GM12878 (cell line): ENCODE measurements at regions not wholly inside any gene's neighbourhood (a gene's known extent, or its start where the extent isn't known, plus 50 kb on each side); places are given as distances from the start of the nearest gene placed in this dataset.

Experiments used
- BCL3 ChIP-seq: IDR thresholded peaks from 2 replicates; pipeline ENCODE4 v1.6.1; 2011; ENCODE audit warnings: borderline replicate concordance, low read depth, mild to moderate bottlenecking, moderate library complexity, low read length; ENCODE audit not compliant: insufficient read depth, poor library complexity, severe bottlenecking
- EZH2 ChIP-seq: IDR thresholded peaks from 2 replicates; pipeline ENCODE4 v1.6.1; 2012; ENCODE audit warnings: low read depth, mild to moderate bottlenecking, control low read depth, inconsistent platforms, low read length, borderline replicate concordance; ENCODE audit not compliant: control insufficient read depth
- HDAC6 ChIP-seq: fragments of 200-600 bp; sonication (generic); IDR thresholded peaks from one replicate; pipeline ENCODE4 v1.8.0; 2017; ENCODE audit warnings: antibody characterized with exemption; ENCODE audit not compliant: unreplicated experiment
- TAF1 ChIP-seq: IDR thresholded peaks from 2 replicates; pipeline ENCODE4 v1.6.1; 2011; ENCODE audit warnings: mild to moderate bottlenecking, low read depth, low read length, borderline replicate concordance
- YY1 ChIP-seq: IDR thresholded peaks from 2 replicates; pipeline ENCODE4 v1.6.1; 2011; ENCODE audit warnings: low read depth, mild to moderate bottlenecking, low read length
- ZZZ3 ChIP-seq: IDR thresholded peaks from 2 replicates; pipeline ENCODE4 v1.6.1; 2011; ENCODE audit warnings: low read depth; ENCODE audit not compliant: control insufficient read depth, insufficient read length
- TF ChIP-seq, protein P1 (sequence below), 3 experiments: IDR thresholded peaks in 2 of 3; conservative IDR thresholded peaks in 1 of 3; 2 replicates each; pipeline ENCODE4 v1.5.1; 2011; ENCODE audit warnings: low read depth in 3 of 3, low read length in 3 of 3, mild to moderate bottlenecking in 3 of 3, control low read depth in 2 of 3, moderate library complexity in 2 of 3, inconsistent platforms in 1 of 3, mixed read lengths in 1 of 3; ENCODE audit not compliant: control insufficient read depth in 2 of 3, insufficient read depth in 1 of 3; ENCODE audit errors: extremely low read depth in 1 of 3
- TF ChIP-seq, protein P2 (sequence below): IDR thresholded peaks from 2 replicates; pipeline ENCODE4 v1.6.1; 2011; ENCODE audit warnings: low read depth, mild to moderate bottlenecking, low read length, moderate library complexity, borderline replicate concordance; ENCODE audit errors: extremely low read depth

DNA sequence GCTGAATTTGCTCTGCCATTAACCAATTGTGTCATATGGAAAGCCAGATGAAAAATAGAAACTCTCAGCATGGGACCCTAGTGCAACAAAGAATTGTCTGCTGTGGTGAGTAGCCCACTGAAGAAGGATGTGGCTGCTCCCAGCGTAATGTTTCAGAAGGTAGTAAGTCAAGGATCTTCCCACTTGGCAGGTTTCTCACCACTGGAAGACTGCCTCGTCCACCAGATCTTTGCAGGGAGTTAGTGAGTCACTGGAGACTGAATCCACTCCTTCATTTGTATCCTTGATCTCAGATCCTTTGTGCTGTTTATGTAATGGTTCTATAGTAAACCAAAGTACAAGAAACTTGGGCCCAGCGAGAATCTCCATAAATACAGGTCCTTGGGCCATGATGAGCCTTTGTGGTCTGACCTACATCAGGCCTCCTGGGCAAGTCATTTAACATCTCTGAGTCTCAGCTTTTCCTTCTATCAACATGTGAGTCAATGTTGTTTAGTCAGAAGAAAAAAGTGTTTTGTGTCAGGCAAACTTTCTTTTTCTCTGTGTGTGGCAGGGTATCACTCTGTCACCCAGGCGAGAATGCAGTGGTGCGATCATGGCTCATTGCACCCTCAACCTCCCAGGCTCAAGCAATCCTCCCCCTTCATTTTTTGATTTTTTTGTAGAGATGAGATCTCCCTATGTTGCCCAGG lies 78.0 kb upstream of the CCDC160 start:
- TF ChIP-seq TAF1 (no peak), ZZZ3 (no peak), BCL3 (no peak), YY1 (no peak), EZH2 (no peak), HDAC6 (no peak)
- TF ChIP-seq, protein P1, sequence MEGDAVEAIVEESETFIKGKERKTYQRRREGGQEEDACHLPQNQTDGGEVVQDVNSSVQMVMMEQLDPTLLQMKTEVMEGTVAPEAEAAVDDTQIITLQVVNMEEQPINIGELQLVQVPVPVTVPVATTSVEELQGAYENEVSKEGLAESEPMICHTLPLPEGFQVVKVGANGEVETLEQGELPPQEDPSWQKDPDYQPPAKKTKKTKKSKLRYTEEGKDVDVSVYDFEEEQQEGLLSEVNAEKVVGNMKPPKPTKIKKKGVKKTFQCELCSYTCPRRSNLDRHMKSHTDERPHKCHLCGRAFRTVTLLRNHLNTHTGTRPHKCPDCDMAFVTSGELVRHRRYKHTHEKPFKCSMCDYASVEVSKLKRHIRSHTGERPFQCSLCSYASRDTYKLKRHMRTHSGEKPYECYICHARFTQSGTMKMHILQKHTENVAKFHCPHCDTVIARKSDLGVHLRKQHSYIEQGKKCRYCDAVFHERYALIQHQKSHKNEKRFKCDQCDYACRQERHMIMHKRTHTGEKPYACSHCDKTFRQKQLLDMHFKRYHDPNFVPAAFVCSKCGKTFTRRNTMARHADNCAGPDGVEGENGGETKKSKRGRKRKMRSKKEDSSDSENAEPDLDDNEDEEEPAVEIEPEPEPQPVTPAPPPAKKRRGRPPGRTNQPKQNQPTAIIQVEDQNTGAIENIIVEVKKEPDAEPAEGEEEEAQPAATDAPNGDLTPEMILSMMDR (IDR thresholded peaks at IDR 0.05 in 2 of 3, conservative IDR thresholded peaks at IDR 0.05 in 1 of 3; ENCODE audit: control insufficient read depth in 2 of 3, extremely low read depth in 1 of 3, insufficient read depth in 1 of 3, low read depth in 3 of 3, low read length in 3 of 3), result no peak
- TF ChIP-seq, protein P2, sequence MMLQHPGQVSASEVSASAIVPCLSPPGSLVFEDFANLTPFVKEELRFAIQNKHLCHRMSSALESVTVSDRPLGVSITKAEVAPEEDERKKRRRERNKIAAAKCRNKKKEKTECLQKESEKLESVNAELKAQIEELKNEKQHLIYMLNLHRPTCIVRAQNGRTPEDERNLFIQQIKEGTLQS, result no peak
